H1 (cell line): ENCODE measurements at regions not wholly inside any gene's neighbourhood (a gene's known extent, or its start where the extent isn't known, plus 50 kb on each side); places are given as distances from the start of the nearest gene placed in this dataset.

Experiments
- CBX5 ChIP-seq: fragments of 300-800, 300-1000 bp; sonication (generic); IDR thresholded peaks from 2 replicates; pipeline ENCODE4 v1.7.1; 2016; ENCODE audit warnings: antibody characterized with exemption, low read length, low read depth
- EP300 ChIP-seq, 2 experiments: IDR thresholded peaks; 1 replicate in 1 of 2; 2 replicates in 1 of 2; pipeline ENCODE4 v1.6.1; 2011 to 2012; ENCODE audit warnings: low read depth in 2 of 2, low read length in 2 of 2, mild to moderate bottlenecking in 2 of 2, borderline replicate concordance in 1 of 2, inconsistent platforms in 1 of 2, moderate library complexity in 1 of 2
- HDAC6 ChIP-seq: IDR thresholded peaks from one replicate; pipeline ENCODE4 v1.7.1; 2012; ENCODE audit warnings: low read depth, mild to moderate bottlenecking, inconsistent platforms, low read length, moderate library complexity
- JUND ChIP-seq: IDR thresholded peaks from 2 replicates; pipeline ENCODE4 v1.6.1; 2011; ENCODE audit warnings: mild to moderate bottlenecking, improper control_type of control experiment, low read length
- SIN3A ChIP-seq, 2 experiments: IDR thresholded peaks in 1 of 2; conservative IDR thresholded peaks in 1 of 2; 2 replicates each; pipeline ENCODE4 v1.6.1; 2011 to 2012; ENCODE audit warnings: low read length in 2 of 2, improper control_type of control experiment in 1 of 2, low read depth in 1 of 2, mild to moderate bottlenecking in 1 of 2
- SRF ChIP-seq: IDR thresholded peaks from 2 replicates; pipeline ENCODE4 v1.6.1; 2011; ENCODE audit warnings: mild to moderate bottlenecking, low read depth, low read length, moderate library complexity
- SUZ12 ChIP-seq: fragments of 200-600 bp; sonication (generic); IDR thresholded peaks from 2 replicates; pipeline ENCODE4 v1.6.1; 2012; ENCODE audit warnings: mild to moderate bottlenecking, inconsistent platforms, low read length, moderate library complexity, mixed read lengths

DNA sequence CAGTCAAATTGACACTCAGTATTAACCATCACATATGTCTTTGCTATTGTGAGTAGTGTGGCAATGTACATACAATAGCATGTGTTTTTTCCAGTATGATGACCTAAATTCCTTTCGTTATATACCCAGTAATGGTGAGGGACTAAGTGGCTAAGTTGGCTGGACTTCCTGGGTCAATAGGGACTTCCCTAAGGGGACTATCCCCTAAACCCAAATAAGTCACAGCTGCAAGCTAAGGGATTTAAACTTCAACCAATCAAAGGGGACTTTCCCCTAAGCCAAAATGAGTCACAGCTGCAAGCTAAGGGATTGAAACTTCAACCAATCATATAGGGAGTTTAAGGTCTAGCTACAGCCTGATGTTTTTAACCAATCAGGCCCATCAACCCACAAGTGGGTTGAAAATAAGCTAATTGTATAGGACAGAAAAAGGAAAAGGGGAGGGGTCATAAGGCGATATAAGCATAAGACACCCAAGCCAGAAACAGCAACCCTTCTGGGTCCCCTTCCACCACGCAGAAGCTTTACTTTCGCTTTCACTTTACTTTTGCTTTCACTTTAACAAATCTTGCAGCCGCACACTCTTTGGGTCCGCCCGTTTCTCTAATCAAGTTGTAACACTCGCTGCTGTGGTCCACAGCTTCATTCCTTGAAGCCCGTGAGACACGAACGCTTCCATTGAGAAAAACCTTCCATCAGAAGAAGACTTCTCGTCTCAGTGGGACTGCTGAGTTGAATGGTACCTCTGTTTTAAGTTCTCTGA lies 404.4 kb downstream of the FLRT2 start (continued):
- TF ChIP-seq HDAC6 (no peak), SIN3A (conservative IDR thresholded peaks at IDR 0.05 in 1 of 2, IDR thresholded peaks at IDR 0.05 in 1 of 2; ENCODE audit: low read depth in 1 of 2, low read length in 2 of 2) (no peak), SUZ12 (no peak), EP300 (IDR thresholded peaks at IDR 0.05; ENCODE audit: borderline replicate concordance in 1 of 2, low read depth in 2 of 2, low read length in 2 of 2) (no peak), JUND (no peak), SRF (no peak), CBX5 (no peak)
